CD4-positive, alpha-beta memory T cell (primary cell): ENCODE measurements at regions not wholly inside any gene's neighbourhood (a gene's known extent, or its start where the extent isn't known, plus 50 kb on each side); places are given as distances from the start of the nearest gene placed in this dataset.

Experiments
- CTCF ChIA-PET: fragments of 350-600 bp; sonication (Branson Sonifier 250); formaldehyde crosslinking; loops from one replicate; lab custom pipeline; 2021; ENCODE audit warnings: inconsistent platforms; ENCODE audit not compliant: partially characterized antibody; lab: Charles Lee
- POLR2A ChIA-PET: fragments of 350-600 bp; sonication (Branson Sonifier 250); formaldehyde crosslinking; loops from one replicate; lab custom pipeline; 2021; ENCODE audit not compliant: partially characterized antibody; lab: Charles Lee
- DNase-seq, 5 donors: peaks; one replicate each; pipeline versions ENCODE4 v3.0.0 to v3.0.0-alpha.2; 2020 to 2022; ENCODE audit warnings: mixed read lengths in 1 of 5
- H3K27ac ChIP-seq: one replicate; pipeline ENCODE4 v1.7.0; 2013; ENCODE audit warnings: low read depth, low read length
- H3K27me3 ChIP-seq: 2 replicates; pipeline ENCODE4 v1.7.0; 2013; ENCODE audit warnings: mild to moderate bottlenecking, low read length, moderate library complexity; ENCODE audit not compliant: insufficient read depth
- H3K36me3 ChIP-seq: 2 replicates; pipeline ENCODE4 v1.7.0; 2013; ENCODE audit warnings: mild to moderate bottlenecking, low read length, moderate library complexity; ENCODE audit not compliant: insufficient read depth
- H3K4me1 ChIP-seq: 2 replicates; pipeline ENCODE4 v1.7.0; 2013; ENCODE audit warnings: mild to moderate bottlenecking, low read length, moderate library complexity; ENCODE audit not compliant: insufficient read depth
- H3K4me3 ChIP-seq, 2 donors: one replicate each; pipeline ENCODE4 v1.7.0; 2013; ENCODE audit warnings: low read length in 2 of 2, mild to moderate bottlenecking in 1 of 2
- H3K9me3 ChIP-seq, 2 donors: one replicate each; pipeline ENCODE4 v1.7.0; 2013; ENCODE audit warnings: low read length in 2 of 2, control low read depth in 1 of 2; ENCODE audit not compliant: control insufficient read depth in 1 of 2
- H3K27ac Mint-ChIP-seq, 7 donors: one replicate each; pipeline ENCODE4 v1.8.0; 2020 to 2021; ENCODE audit warnings: mixed read lengths in 7 of 7, mild to moderate bottlenecking in 6 of 7, inconsistent platforms in 3 of 7, moderate library complexity in 3 of 7
- H3K27me3 Mint-ChIP-seq, 2 donors: one replicate each; pipeline ENCODE4 v1.8.0; 2020 to 2021; ENCODE audit warnings: mixed read lengths in 2 of 2
- H3K36me3 Mint-ChIP-seq, 2 donors: one replicate each; pipeline ENCODE4 v1.8.0; 2020 to 2021; ENCODE audit warnings: mixed read lengths in 2 of 2, inconsistent platforms in 1 of 2, mild to moderate bottlenecking in 1 of 2
- H3K4me1 Mint-ChIP-seq, 4 donors: one replicate each; pipeline ENCODE4 v1.8.0; 2020 to 2021; ENCODE audit warnings: mixed read lengths in 4 of 4, mild to moderate bottlenecking in 1 of 4
- H3K4me3 Mint-ChIP-seq, 8 donors: one replicate each; pipeline ENCODE4 v1.8.0; 2020 to 2021; ENCODE audit warnings: mixed read lengths in 8 of 8, mild to moderate bottlenecking in 7 of 8, moderate library complexity in 6 of 8, inconsistent platforms in 3 of 8
- H3K9me3 Mint-ChIP-seq, 8 donors: one replicate each; pipeline ENCODE4 v1.8.0; 2020 to 2021; ENCODE audit warnings: mixed read lengths in 8 of 8, mild to moderate bottlenecking in 5 of 8, inconsistent platforms in 3 of 8, moderate library complexity in 1 of 8
- intact Hi-C: fragments of 100-400 bp; cut with micrococcal nuclease; formaldehyde crosslinking; loops from one replicate; pipeline ENCODE4 v1.15.1; 2023

DNA sequence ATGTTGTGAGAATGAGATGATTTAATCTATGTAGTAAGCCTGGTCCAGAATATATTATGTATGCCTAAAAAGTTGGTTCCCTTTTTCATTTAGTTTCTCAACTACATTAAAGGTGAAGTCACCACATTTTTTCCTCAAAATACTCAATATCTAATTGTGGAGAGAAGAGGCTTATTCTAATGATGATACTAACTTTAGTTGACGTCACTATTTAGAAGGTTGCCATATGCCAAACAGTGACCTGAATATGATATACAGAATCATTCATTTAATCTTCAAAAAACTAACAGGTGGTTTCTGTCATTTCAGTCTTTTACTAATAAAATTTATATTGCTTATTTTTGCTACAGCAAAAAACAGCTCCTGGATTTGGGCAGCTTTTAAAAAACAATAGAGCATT is 480.7 kb upstream of the NWD2 start:
- no peak for DNase-seq
- no peak overlapping the region for H3K27ac Mint-ChIP-seq
- H3K4me3 ChIP-seq = no peak overlapping the region
- no peaks in the 10 kb centered on the region for H3K4me1 Mint-ChIP-seq
- H3K36me3 ChIP-seq = no peaks in the 10 kb centered on the region
- H3K27me3 ChIP-seq = no peaks in the 10 kb centered on the region
- H3K9me3 ChIP-seq = no peaks in the 10 kb centered on the region
- ChIA-PET CTCF (no interaction called here), POLR2A (no interaction called here)
- H3K4me3 Mint-ChIP-seq = no peak overlapping the region
- no peaks in the 10 kb centered on the region for H3K36me3 Mint-ChIP-seq
- peaks cover 0 to 1% (median 0%) of the 10 kb centered on the region in 8 donors for H3K9me3 Mint-ChIP-seq
- H3K4me1 ChIP-seq = no peaks in the 10 kb centered on the region
- intact Hi-C loops = no loop called here
- no peak overlapping the region for H3K27ac ChIP-seq
- peaks cover 0 to 2% of the 10 kb centered on the region in 2 donors for H3K27me3 Mint-ChIP-seq

DNA sequence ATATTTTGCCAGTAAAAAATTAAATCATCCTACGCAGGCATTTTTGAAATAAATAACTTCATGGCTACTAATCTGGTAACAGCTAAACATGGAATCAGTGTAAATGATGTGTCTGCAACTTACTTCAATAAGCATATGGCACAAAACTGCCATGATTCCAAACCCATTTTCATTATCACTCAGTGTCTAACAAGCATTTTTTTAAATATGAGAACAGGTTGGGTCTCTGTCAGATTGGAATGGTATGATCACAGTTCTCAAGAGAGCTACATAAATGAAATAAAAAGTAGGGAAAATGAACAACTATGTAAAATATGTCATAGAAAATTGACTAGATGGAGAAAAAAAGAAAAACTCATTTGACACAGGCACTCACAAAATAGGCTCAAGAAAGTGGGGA is 476.9 kb upstream of the NWD2 start:
- Histone ChIP-seq H3K9me3 (no peaks in the 10 kb centered on the region), H3K4me3 (no peak overlapping the region), H3K27ac (no peak overlapping the region), H3K4me1 (no peaks in the 10 kb centered on the region), H3K27me3 (no peaks in the 10 kb centered on the region), H3K36me3 (no peaks in the 10 kb centered on the region)
- no peak overlapping the region for H3K27ac Mint-ChIP-seq
- ChIA-PET POLR2A (no interaction called here), CTCF (no interaction called here)
- DNase-seq = no peak
- H3K27me3 Mint-ChIP-seq = peaks cover 0 to 2% of the 10 kb centered on the region in 2 donors
- H3K4me1 Mint-ChIP-seq = no peaks in the 10 kb centered on the region
- intact Hi-C loops = no loop called here
- no peaks in the 10 kb centered on the region for H3K9me3 Mint-ChIP-seq
- H3K4me3 Mint-ChIP-seq = no peak overlapping the region
- no peaks in the 10 kb centered on the region for H3K36me3 Mint-ChIP-seq

- CTCF ChIA-PET = no interaction called here
- Mint-ChIP-seq H3K9me3 (no peaks in the 10 kb centered on the region), H3K27ac (no peak overlapping the region), H3K27me3 (no peaks in the 10 kb centered on the region), H3K36me3 (no peaks in the 10 kb centered on the region), H3K4me3 (no peak overlapping the region), H3K4me1 (no peaks in the 10 kb centered on the region)
- intact Hi-C loops = no loop called here
- H3K9me3 ChIP-seq = no peaks in the 10 kb centered on the region
- H3K27me3 ChIP-seq = no peaks in the 10 kb centered on the region
- H3K27ac ChIP-seq = no peak overlapping the region
- no peaks in the 10 kb centered on the region for H3K36me3 ChIP-seq
- POLR2A ChIA-PET = no interaction called here
- no peak for DNase-seq
- H3K4me1 ChIP-seq = no peaks in the 10 kb centered on the region
- no peak overlapping the region for H3K4me3 ChIP-seq
Measured at GRCh38 chr4:36771411-36772153, 473.0 kb upstream of the NWD2 start.

DNA sequence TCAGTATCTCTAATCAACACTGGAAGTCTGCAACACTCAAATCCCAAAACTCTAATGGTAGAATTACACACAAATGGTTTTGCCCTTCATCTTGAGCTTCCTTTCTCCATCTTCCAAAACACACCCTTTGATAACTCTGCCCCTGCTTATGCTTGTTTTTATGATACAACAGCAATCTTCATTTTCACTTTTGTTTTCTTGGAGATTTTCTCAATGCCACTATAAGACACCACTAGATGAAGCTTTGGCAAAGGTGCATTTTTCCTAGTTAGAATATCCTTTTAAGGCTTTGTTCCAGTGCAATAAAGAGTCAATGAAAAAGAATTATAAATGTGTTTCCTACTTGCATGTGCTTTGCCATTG is 472.4 kb upstream of the NWD2 start:
- Histone ChIP-seq H3K36me3 (no peaks in the 10 kb centered on the region), H3K9me3 (no peaks in the 10 kb centered on the region), H3K4me1 (no peaks in the 10 kb centered on the region), H3K4me3 (no peak overlapping the region), H3K27ac (no peak overlapping the region), H3K27me3 (no peaks in the 10 kb centered on the region)
- ChIA-PET CTCF (no interaction called here), POLR2A (no interaction called here)
- H3K27me3 Mint-ChIP-seq = no peaks in the 10 kb centered on the region
- H3K4me3 Mint-ChIP-seq = no peak overlapping the region
- intact Hi-C loops = no loop called here
- no peak overlapping the region for H3K27ac Mint-ChIP-seq
- H3K36me3 Mint-ChIP-seq = no peaks in the 10 kb centered on the region
- no peaks in the 10 kb centered on the region for H3K4me1 Mint-ChIP-seq
- H3K9me3 Mint-ChIP-seq = no peaks in the 10 kb centered on the region
- no peak for DNase-seq

DNA sequence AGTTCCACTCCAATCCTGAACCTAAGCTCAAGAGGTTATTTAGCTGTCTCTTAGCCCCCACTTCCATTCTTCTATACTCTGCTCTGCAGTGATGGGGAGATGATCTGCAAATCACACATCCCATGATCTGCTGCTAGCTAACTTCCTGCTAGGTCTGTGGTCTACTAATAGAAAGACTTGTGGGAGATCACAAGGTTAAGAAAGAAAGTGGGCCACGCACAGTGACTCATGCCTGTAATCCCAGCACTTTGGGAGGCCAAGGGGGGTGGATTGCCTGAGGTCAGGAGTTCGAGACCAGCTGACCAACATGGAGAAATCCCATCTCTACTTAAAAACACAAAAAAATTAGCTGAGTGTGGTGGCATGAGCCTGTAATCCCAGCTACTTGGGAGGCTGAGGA is 471.1 kb upstream of the NWD2 start:
- CTCF ChIA-PET = no interaction called here
- POLR2A ChIA-PET = no interaction called here
- no peaks in the 10 kb centered on the region for H3K4me1 ChIP-seq
- no peak overlapping the region for H3K4me3 ChIP-seq
- H3K27me3 ChIP-seq = no peaks in the 10 kb centered on the region
- intact Hi-C loops = no loop called here
- no peak for DNase-seq
- Mint-ChIP-seq H3K27me3 (no peaks in the 10 kb centered on the region), H3K4me3 (no peak overlapping the region), H3K4me1 (no peaks in the 10 kb centered on the region), H3K27ac (no peak overlapping the region), H3K36me3 (no peaks in the 10 kb centered on the region), H3K9me3 (no peaks in the 10 kb centered on the region)
- H3K9me3 ChIP-seq = no peaks in the 10 kb centered on the region
- H3K27ac ChIP-seq = no peak overlapping the region
- no peaks in the 10 kb centered on the region for H3K36me3 ChIP-seq

- intact Hi-C loops = no loop called here
- H3K27me3 Mint-ChIP-seq = no peaks in the 10 kb centered on the region
- ChIA-PET CTCF (no interaction called here), POLR2A (no interaction called here)
- Histone ChIP-seq H3K4me3 (no peak overlapping the region), H3K4me1 (no peaks in the 10 kb centered on the region), H3K9me3 (no peaks in the 10 kb centered on the region), H3K27ac (no peak overlapping the region), H3K27me3 (no peaks in the 10 kb centered on the region), H3K36me3 (no peaks in the 10 kb centered on the region)
- no peak for DNase-seq
- H3K36me3 Mint-ChIP-seq = no peaks in the 10 kb centered on the region
- peaks cover 0 to 1% (median 0%) of the 10 kb centered on the region in 8 donors for H3K9me3 Mint-ChIP-seq
- H3K4me3 Mint-ChIP-seq = no peak overlapping the region
- H3K27ac Mint-ChIP-seq = no peak overlapping the region
- no peaks in the 10 kb centered on the region for H3K4me1 Mint-ChIP-seq
Measured at GRCh38 chr4:36775544-36775943, 469.0 kb upstream of the NWD2 start.

DNA sequence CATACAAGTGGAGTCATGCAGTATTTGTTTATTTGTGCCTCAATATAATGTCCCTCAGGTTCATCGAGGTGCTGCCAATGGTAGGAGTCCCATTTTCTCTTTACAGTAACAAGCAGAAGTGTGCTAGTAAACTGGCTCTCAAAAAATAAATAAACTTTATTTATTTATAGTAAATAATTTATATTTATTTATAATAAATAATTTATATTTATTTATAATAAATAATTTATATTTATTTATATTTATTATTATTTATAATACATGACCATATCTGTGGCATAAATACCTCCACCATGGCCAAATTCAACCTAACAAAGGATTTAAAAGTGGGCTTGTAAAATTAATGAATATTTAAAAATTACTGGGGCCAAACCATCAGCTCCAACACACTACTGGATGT is 464.9 kb upstream of the NWD2 start:
- peaks cover 0 to 2% (median 0%) of the 10 kb centered on the region in 8 donors for H3K9me3 Mint-ChIP-seq
- ChIA-PET CTCF (no interaction called here), POLR2A (no interaction called here)
- Histone ChIP-seq H3K36me3 (no peaks in the 10 kb centered on the region), H3K4me3 (no peak overlapping the region), H3K4me1 (no peaks in the 10 kb centered on the region), H3K9me3 (no peaks in the 10 kb centered on the region), H3K27me3 (no peaks in the 10 kb centered on the region), H3K27ac (no peak overlapping the region)
- no peak for DNase-seq
- no peaks in the 10 kb centered on the region for H3K36me3 Mint-ChIP-seq
- intact Hi-C loops = no loop called here
- no peak overlapping the region for H3K4me3 Mint-ChIP-seq
- H3K27me3 Mint-ChIP-seq = no peaks in the 10 kb centered on the region
- no peak overlapping the region for H3K27ac Mint-ChIP-seq
- H3K4me1 Mint-ChIP-seq = no peaks in the 10 kb centered on the region

GRCh38 chr4:36785973-36786372 is 458.6 kb upstream of the NWD2 start:
- Histone ChIP-seq H3K9me3 (no peaks in the 10 kb centered on the region), H3K27ac (no peak overlapping the region), H3K4me1 (no peaks in the 10 kb centered on the region), H3K27me3 (no peaks in the 10 kb centered on the region), H3K4me3 (no peak overlapping the region), H3K36me3 (no peaks in the 10 kb centered on the region)
- no peaks in the 10 kb centered on the region for H3K27me3 Mint-ChIP-seq
- ChIA-PET POLR2A (no interaction called here), CTCF (interaction anchor here (1.0 kb wide), 1 partner anchor 11 kb away, joined by 3 read pairs; no protein-coding TSS in a partner anchor)
- intact Hi-C loops = no loop called here
- H3K4me3 Mint-ChIP-seq = no peak overlapping the region
- DNase-seq = no peak
- peaks cover 0 to 2% (median 0%) of the 10 kb centered on the region in 8 donors for H3K9me3 Mint-ChIP-seq
- H3K36me3 Mint-ChIP-seq = no peaks in the 10 kb centered on the region
- H3K27ac Mint-ChIP-seq = no peak overlapping the region
- no peaks in the 10 kb centered on the region for H3K4me1 Mint-ChIP-seq
